OCI-LY3 (cell line): ENCODE measurements at regions not wholly inside any gene's neighbourhood (a gene's known extent, or its start where the extent isn't known, plus 50 kb on each side); places are given as distances from the start of the nearest gene placed in this dataset.
A peak's percentile ranks its signal among the peaks of the same experiment; 100 is the strongest.

Source experiments
- H2AFZ ChIP-seq: fragments of 200-600, 300-600 bp; shearing (Covaris generic); 2 replicates; pipeline ENCODE4 v1.6.0; 2014; ENCODE audit warnings: antibody characterized with exemption, low read depth, low read length
- H3K27ac ChIP-seq: fragments of 200-600, 300-600 bp; sonication (generic); 2 replicates; pipeline ENCODE4 v1.5.1; 2014; ENCODE audit warnings: mild to moderate bottlenecking, low read length, moderate library complexity, mixed read lengths
- H3K27me3 ChIP-seq: fragments of 200-600, 300-600 bp; sonication (generic); 2 replicates; pipeline ENCODE4 v1.6.1; 2014; ENCODE audit warnings: low read depth, low read length, mixed read lengths
- H3K36me3 ChIP-seq: fragments of 200-600, 300-600 bp; sonication (generic); replicated peaks from 2 replicates; pipeline ENCODE3; 2014; ENCODE audit warnings: low read depth, low read length, mixed read lengths
- H3K4me1 ChIP-seq: fragments of 300-600, 200-600 bp; sonication (generic); 2 replicates; pipeline ENCODE4 v1.6.1; 2014; ENCODE audit warnings: low read length, mixed read lengths
- H3K4me2 ChIP-seq: fragments of 200-600, 300-600 bp; sonication (generic); 2 replicates; pipeline ENCODE4 v1.6.1; 2014; ENCODE audit warnings: low read length, mixed read lengths
- H3K4me3 ChIP-seq: fragments of 300-600, 200-600 bp; sonication (generic); 2 replicates; pipeline ENCODE4 v1.5.1; 2014; ENCODE audit warnings: antibody characterized with exemption, mild to moderate bottlenecking, low read length, moderate library complexity
- H3K79me2 ChIP-seq: fragments of 300-600, 200-600 bp; shearing (Covaris generic); 2 replicates; pipeline ENCODE4 v1.6.1; 2014; ENCODE audit warnings: mild to moderate bottlenecking, low read length, mixed read lengths
- H3K9ac ChIP-seq: fragments of 300-600, 200-600 bp; shearing (Covaris generic); 2 replicates; pipeline ENCODE4 v1.6.0; 2014; ENCODE audit warnings: mild to moderate bottlenecking, low read length, moderate library complexity
- H3K9me3 ChIP-seq: fragments of 200-600, 300-600 bp; shearing (Covaris generic); 2 replicates; pipeline ENCODE4 v1.6.1; 2014; ENCODE audit warnings: low read length, mixed read lengths; ENCODE audit not compliant: insufficient read depth
- H4K20me1 ChIP-seq: fragments of 200-600, 300-600 bp; sonication (generic); 2 replicates; pipeline ENCODE4 v1.6.1; 2016; ENCODE audit warnings: low read length, mixed read lengths; ENCODE audit not compliant: insufficient read depth
- EZH2phosphoT487 ChIP-seq: fragments of 200-600 bp; shearing (Covaris generic); IDR thresholded peaks from 2 replicates; pipeline ENCODE4 v1.6.1; 2018; ENCODE audit warnings: antibody characterized with exemption, mixed run types, low read depth
- TF ChIP-seq, protein P1 (sequence below): fragments of 200-600, 300-600 bp; sonication (generic); IDR thresholded peaks from 2 replicates; pipeline ENCODE4 v1.5.1; 2014; ENCODE audit warnings: antibody characterized with exemption, low read length, low read depth

DNA sequence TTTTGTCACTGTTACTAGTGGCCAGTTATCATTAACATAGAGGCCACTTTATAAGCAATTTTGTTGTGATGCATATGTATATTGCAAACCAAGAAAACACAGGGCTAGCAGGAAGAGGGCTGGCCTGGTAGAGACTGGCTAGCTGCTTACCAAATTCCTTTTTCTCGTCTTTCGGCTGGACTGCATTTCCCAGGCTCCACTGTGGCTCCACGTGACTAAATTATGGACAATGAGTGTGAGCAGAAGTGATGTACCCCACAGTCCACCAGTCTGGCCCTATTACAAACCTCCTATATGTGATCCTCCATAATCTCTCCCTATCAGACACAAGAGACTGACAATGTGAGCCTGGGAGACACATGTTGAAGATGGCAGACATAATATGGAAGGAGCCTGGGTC is 257.0 kb downstream of the MFSD1 start:
- no peak overlapping the region for H3K9ac ChIP-seq
- no peak overlapping the region for H3K4me2 ChIP-seq
- no peaks in the 10 kb centered on the region for H3K36me3 ChIP-seq
- no peaks in the 10 kb centered on the region for H3K27me3 ChIP-seq
- no peaks in the 10 kb centered on the region for H4K20me1 ChIP-seq
- no peak for TF ChIP-seq EZH2phosphoT487
- H3K9me3 ChIP-seq = no peaks in the 10 kb centered on the region
- no peaks in the 10 kb centered on the region for H3K79me2 ChIP-seq
- no peak overlapping the region for H3K4me3 ChIP-seq
- H3K27ac ChIP-seq = no peak overlapping the region
- no peaks in the 10 kb centered on the region for H3K4me1 ChIP-seq
- no peak overlapping the region for H2AFZ ChIP-seq

- Histone ChIP-seq H3K27ac (no peak overlapping the region), H3K27me3 (no peaks in the 10 kb centered on the region), H3K36me3 (no peaks in the 10 kb centered on the region), H3K9me3 (no peaks in the 10 kb centered on the region), H3K4me2 (no peak overlapping the region), H3K79me2 (no peaks in the 10 kb centered on the region), H3K4me1 (no peaks in the 10 kb centered on the region), H2AFZ (no peak overlapping the region), H3K9ac (no peak overlapping the region), H4K20me1 (no peaks in the 10 kb centered on the region), H3K4me3 (no peak overlapping the region)
- TF ChIP-seq, protein P1, sequence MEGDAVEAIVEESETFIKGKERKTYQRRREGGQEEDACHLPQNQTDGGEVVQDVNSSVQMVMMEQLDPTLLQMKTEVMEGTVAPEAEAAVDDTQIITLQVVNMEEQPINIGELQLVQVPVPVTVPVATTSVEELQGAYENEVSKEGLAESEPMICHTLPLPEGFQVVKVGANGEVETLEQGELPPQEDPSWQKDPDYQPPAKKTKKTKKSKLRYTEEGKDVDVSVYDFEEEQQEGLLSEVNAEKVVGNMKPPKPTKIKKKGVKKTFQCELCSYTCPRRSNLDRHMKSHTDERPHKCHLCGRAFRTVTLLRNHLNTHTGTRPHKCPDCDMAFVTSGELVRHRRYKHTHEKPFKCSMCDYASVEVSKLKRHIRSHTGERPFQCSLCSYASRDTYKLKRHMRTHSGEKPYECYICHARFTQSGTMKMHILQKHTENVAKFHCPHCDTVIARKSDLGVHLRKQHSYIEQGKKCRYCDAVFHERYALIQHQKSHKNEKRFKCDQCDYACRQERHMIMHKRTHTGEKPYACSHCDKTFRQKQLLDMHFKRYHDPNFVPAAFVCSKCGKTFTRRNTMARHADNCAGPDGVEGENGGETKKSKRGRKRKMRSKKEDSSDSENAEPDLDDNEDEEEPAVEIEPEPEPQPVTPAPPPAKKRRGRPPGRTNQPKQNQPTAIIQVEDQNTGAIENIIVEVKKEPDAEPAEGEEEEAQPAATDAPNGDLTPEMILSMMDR = 0 out of 2 replicates have a peak, but pooled peaks have one; percentile 8
- TF ChIP-seq EZH2phosphoT487 = no peak
Observed at GRCh38 chr3:159059395-159059794, 257.5 kb downstream of the MFSD1 start.

GRCh38 chr3:159062734-159063410 is 261.0 kb downstream of the MFSD1 start:
- H3K9me3 ChIP-seq = no peaks in the 10 kb centered on the region
- H3K4me3 ChIP-seq = no peak overlapping the region
- no peak overlapping the region for H3K9ac ChIP-seq
- H3K4me2 ChIP-seq = no peak overlapping the region
- no peaks in the 10 kb centered on the region for H3K79me2 ChIP-seq
- no peaks in the 10 kb centered on the region for H3K4me1 ChIP-seq
- H3K27ac ChIP-seq = no peak overlapping the region
- TF ChIP-seq, protein P1 = no peak
- no peak for TF ChIP-seq EZH2phosphoT487
- no peak overlapping the region for H2AFZ ChIP-seq
- H4K20me1 ChIP-seq = no peaks in the 10 kb centered on the region
- H3K27me3 ChIP-seq = no peaks in the 10 kb centered on the region
- H3K36me3 ChIP-seq = no peaks in the 10 kb centered on the region

DNA sequence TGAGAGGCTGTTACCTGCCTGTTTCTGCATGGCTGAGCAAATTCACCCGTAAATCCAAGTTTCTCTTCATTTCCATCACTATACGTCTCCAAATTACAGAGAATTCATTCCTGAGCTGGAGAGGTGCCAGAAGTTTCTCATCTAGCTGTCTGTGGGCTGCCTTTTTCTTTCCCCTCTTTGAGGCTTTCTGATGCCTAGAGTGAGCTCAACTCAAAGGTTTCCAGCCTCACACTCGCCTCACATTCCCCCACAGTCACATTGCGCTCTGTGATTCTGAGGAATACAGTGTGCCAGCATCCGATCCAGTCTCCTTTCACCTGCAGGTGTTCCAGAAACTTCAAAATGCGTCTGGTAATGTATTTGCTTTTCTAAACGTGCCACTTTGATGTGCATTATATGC is 267.2 kb downstream of the MFSD1 start, which contains the start of gene IQCJ:
Gene IQCJ, plus strand, starts transcription at position 229 of the 400 bp plus-strand sequence.
- H3K9ac ChIP-seq = no peak within 1 kb of the TSS
- no peaks in the 10 kb centered on the region for H3K36me3 ChIP-seq
- H3K27ac ChIP-seq = no peak within 1 kb of the TSS
- no peak within 1 kb of the TSS for H3K4me3 ChIP-seq
- no peaks in the 10 kb centered on the region for H3K9me3 ChIP-seq
- H3K27me3 ChIP-seq = no peaks in the 10 kb centered on the region; the same call in 1 of the 2 replicates
- TF ChIP-seq, protein P1 = no peak
- no peak for TF ChIP-seq EZH2phosphoT487
- no peak within 1 kb of the TSS for H2AFZ ChIP-seq
- no peaks in the 10 kb centered on the region for H4K20me1 ChIP-seq
- H3K4me2 ChIP-seq = no peak within 1 kb of the TSS
- H3K4me1 ChIP-seq = no peaks in the 10 kb centered on the region
- H3K79me2 ChIP-seq = no peaks in the 10 kb centered on the region
